HG03025 (cell line): ENCODE measurements at regions not wholly inside any gene's neighbourhood (a gene's known extent, or its start where the extent isn't known, plus 50 kb on each side); places are given as distances from the start of the nearest gene placed in this dataset.
"Not testable (repeated sequence)": the region's sequence is repeated elsewhere in the genome, so short reads cannot be mapped to it uniquely, and the experiment has no call there.

Source experiments
- ATAC-seq: cut with Tn5 transposase; IDR thresholded peaks from one replicate; pipeline ENCODE4 v1.9.1; 2021; ENCODE audit warnings: mild to moderate bottlenecking, moderate library complexity; ENCODE audit not compliant: unreplicated experiment, low FRiP score

GRCh38 chr21:28391938-28392849, 600.5 kb downstream of the LTN1 start:
- no peak for ATAC-seq

- no peak for ATAC-seq
Measured at GRCh38 chr21:28387220-28387619, 605.5 kb downstream of the LTN1 start.

GRCh38 chr21:28385845-28386244, 606.8 kb downstream of the LTN1 start:
- no peak for ATAC-seq

- ATAC-seq, result not testable (repeated sequence)
Measured at GRCh38 chr21:28381000-28381745, 611.5 kb downstream of the LTN1 start.

GRCh38 chr21:28380241-28380640, 612.4 kb downstream of the LTN1 start:
- ATAC-seq, result no peak

- no peak for ATAC-seq
Measured at GRCh38 chr21:28378026-28378425, 614.7 kb downstream of the LTN1 start.

GRCh38 chr21:28375708-28376385, 616.8 kb downstream of the LTN1 start:
- ATAC-seq, result no peak

- no peak for ATAC-seq
Measured at GRCh38 chr21:28374881-28375280, 617.8 kb downstream of the LTN1 start.

- ATAC-seq, result no peak
Measured at GRCh38 chr21:28371713-28372112, 621.0 kb downstream of the LTN1 start.

- ATAC-seq, result no peak
Measured at GRCh38 chr21:28359300-28359699, 633.4 kb downstream of the LTN1 start.

GRCh38 chr21:28358702-28359101, 634.0 kb downstream of the LTN1 start:
- no peak for ATAC-seq

- no peak for ATAC-seq
Measured at GRCh38 chr21:28358170-28358569, 634.5 kb downstream of the LTN1 start.

- ATAC-seq, result no peak
Measured at GRCh38 chr21:28357743-28358142, 634.9 kb downstream of the LTN1 start.

- no peak for ATAC-seq
Measured at GRCh38 chr21:28356422-28356821, 636.3 kb downstream of the LTN1 start.

GRCh38 chr21:28345934-28346333, 646.7 kb downstream of the LTN1 start:
- ATAC-seq, result no peak

GRCh38 chr21:28344985-28345384, 647.7 kb downstream of the LTN1 start:
- ATAC-seq, result no peak

- no peak for ATAC-seq
Measured at GRCh38 chr21:28342212-28342810, 650.4 kb downstream of the LTN1 start.

GRCh38 chr21:28339403-28339802, 653.3 kb downstream of the LTN1 start:
- no peak for ATAC-seq

GRCh38 chr21:28338701-28339305, 653.9 kb downstream of the LTN1 start:
- no peak for ATAC-seq

GRCh38 chr21:28337315-28337714, 655.4 kb downstream of the LTN1 start:
- ATAC-seq, result no peak
